GM23338 (cell line): ENCODE measurements at regions not wholly inside any gene's neighbourhood (a gene's known extent, or its start where the extent isn't known, plus 50 kb on each side); places are given as distances from the start of the nearest gene placed in this dataset.

Experiments
- ATAC-seq: fragments of 200-7000 bp; cut with Tn5 transposase; 3 replicates; pipeline ENCODE4 v1.9.1; 2020
- DNase-seq: peaks from one replicate; pipeline ENCODE4 v3.0.0-alpha.2; 2015; ENCODE audit warnings: low spot score
- H2AFZ ChIP-seq: fragments of 200-600 bp; sonication (generic); 2 replicates; pipeline ENCODE4 v1.8.0; 2016; ENCODE audit warnings: antibody characterized with exemption, mild to moderate bottlenecking, moderate library complexity
- H3F3A ChIP-seq: fragments of 200-600 bp; sonication (generic); replicated peaks from 2 replicates; pipeline ENCODE4 v1.8.0; 2017; ENCODE audit warnings: antibody characterized with exemption, mixed run types, low read depth
- H3K27ac ChIP-seq: fragments of 200-600 bp; sonication (generic); 2 replicates; pipeline ENCODE4 v1.6.1; 2016; ENCODE audit warnings: low read depth
- H3K27me3 ChIP-seq: fragments of 200-600 bp; sonication (generic); 2 replicates; pipeline ENCODE4 v1.8.0; 2016; ENCODE audit warnings: mild to moderate bottlenecking, mixed run types, moderate library complexity; ENCODE audit not compliant: insufficient read depth
- H3K36me3 ChIP-seq: fragments of 200-600 bp; sonication (generic); 2 replicates; pipeline ENCODE4 v1.8.0; 2016; ENCODE audit warnings: mild to moderate bottlenecking; ENCODE audit not compliant: insufficient read depth
- H3K4me1 ChIP-seq: fragments of 200-600 bp; sonication (generic); 2 replicates; pipeline ENCODE4 v1.8.0; 2016; ENCODE audit warnings: mild to moderate bottlenecking, moderate library complexity; ENCODE audit not compliant: insufficient read depth
- H3K4me2 ChIP-seq: fragments of 200-600 bp; sonication (generic); 2 replicates; pipeline ENCODE4 v1.7.1; 2017; ENCODE audit warnings: mixed run types
- H3K4me3 ChIP-seq: fragments of 200-600 bp; sonication (generic); 2 replicates; pipeline ENCODE4 v1.6.1; 2016; ENCODE audit warnings: mixed run types
- H3K79me2 ChIP-seq: fragments of 200-600 bp; sonication (generic); replicated peaks from 2 replicates; pipeline ENCODE4 v1.8.0; 2017; ENCODE audit warnings: mild to moderate bottlenecking; ENCODE audit not compliant: insufficient read depth
- H3K9me2 ChIP-seq: fragments of 200-600 bp; sonication (generic); 2 replicates; pipeline ENCODE4 v1.8.0; 2017; ENCODE audit not compliant: insufficient read depth
- H4K20me1 ChIP-seq: fragments of 200-600 bp; sonication (generic); replicated peaks from 2 replicates; pipeline ENCODE4 v1.8.0; 2017; ENCODE audit warnings: mild to moderate bottlenecking; ENCODE audit not compliant: insufficient read depth
- H3K27ac Mint-ChIP-seq: 2 replicates; pipeline ENCODE4 v1.8.0; 2020; ENCODE audit warnings: inconsistent platforms, mild to moderate bottlenecking, moderate library complexity, mixed read lengths
- H3K27me3 Mint-ChIP-seq: 3 replicates; pipeline ENCODE4 v1.8.0; 2022; ENCODE audit warnings: low read depth, mild to moderate bottlenecking, moderate library complexity, mixed read lengths, inconsistent platforms; ENCODE audit not compliant: insufficient read depth, poor library complexity
- H3K36me3 Mint-ChIP-seq: 3 replicates; pipeline ENCODE4 v1.8.0; 2021; ENCODE audit warnings: low read depth, mild to moderate bottlenecking, inconsistent platforms, moderate library complexity, mixed read lengths
- H3K4me1 Mint-ChIP-seq: 3 replicates; pipeline ENCODE4 v1.8.0; 2020; ENCODE audit warnings: mild to moderate bottlenecking, inconsistent platforms, mixed read lengths
- H3K4me3 Mint-ChIP-seq: 3 replicates; pipeline ENCODE4 v1.8.0; 2021; ENCODE audit warnings: moderate library complexity, mild to moderate bottlenecking, inconsistent platforms, mixed read lengths
- H3K9me3 Mint-ChIP-seq: 3 replicates; pipeline ENCODE4 v1.8.0; 2020; ENCODE audit warnings: moderate library complexity, mild to moderate bottlenecking, inconsistent platforms, mixed read lengths
- CREB1 ChIP-seq: fragments of 250-450 bp; sonication (Bioruptor Pico); IDR thresholded peaks from 2 replicates; pipeline ENCODE4 v1.5.0; 2020; ENCODE audit warnings: low read depth, mild to moderate bottlenecking, moderate library complexity
- EZH2 ChIP-seq: fragments of 200-600 bp; sonication (generic); IDR thresholded peaks from one replicate; pipeline ENCODE4 v1.8.0; 2017; ENCODE audit warnings: antibody characterized with exemption, mild to moderate bottlenecking, low read depth; ENCODE audit not compliant: unreplicated experiment
- EZH2phosphoT487 ChIP-seq: fragments of 200-600 bp; sonication (generic); IDR thresholded peaks from one replicate; pipeline ENCODE4 v1.8.1; 2018; ENCODE audit warnings: antibody characterized with exemption; ENCODE audit not compliant: unreplicated experiment
- JUNB ChIP-seq: IDR thresholded peaks from one replicate; pipeline ENCODE4 v1.6.1; 2016; ENCODE audit warnings: antibody characterized with exemption; ENCODE audit not compliant: unreplicated experiment
- STAT1 ChIP-seq: IDR thresholded peaks from one replicate; pipeline ENCODE4 v1.6.1; 2016; ENCODE audit warnings: antibody characterized with exemption; ENCODE audit not compliant: unreplicated experiment
- ZNF114 ChIP-seq: fragments of 250-450 bp; sonication (Bioruptor Pico); IDR thresholded peaks from 2 replicates; pipeline ENCODE4 v1.5.0; 2020; ENCODE audit warnings: mild to moderate bottlenecking, moderate library complexity
- ZNF331 ChIP-seq: fragments of 250-450 bp; sonication (Bioruptor Pico); IDR thresholded peaks from 2 replicates; pipeline ENCODE4 v1.5.0; 2020; ENCODE audit warnings: low read depth, mild to moderate bottlenecking, moderate library complexity
- ZNF462 ChIP-seq: fragments of 250-450 bp; sonication (Bioruptor Pico); IDR thresholded peaks from 2 replicates; pipeline ENCODE4 v1.5.0; 2020; ENCODE audit warnings: mild to moderate bottlenecking, moderate library complexity
- TF ChIP-seq, protein P1 (sequence below): IDR thresholded peaks from 2 replicates; pipeline ENCODE4 v1.6.1; 2016; ENCODE audit warnings: antibody characterized with exemption
- TF ChIP-seq, protein P2 (sequence below), 2 experiments: fragments of 200-600 bp in 1 of 2; sonication (generic) in 1 of 2; conservative IDR thresholded peaks; 2 replicates each; pipeline versions ENCODE4 v1.5.1 to v1.6.1; 2016 to 2017; ENCODE audit warnings: antibody characterized with exemption in 2 of 2, low read depth in 2 of 2, mild to moderate bottlenecking in 2 of 2, moderate library complexity in 1 of 2
- TF ChIP-seq, protein P3 (sequence below): IDR thresholded peaks from one replicate; pipeline ENCODE4 v1.6.1; 2018; ENCODE audit warnings: antibody characterized with exemption; ENCODE audit not compliant: unreplicated experiment

DNA sequence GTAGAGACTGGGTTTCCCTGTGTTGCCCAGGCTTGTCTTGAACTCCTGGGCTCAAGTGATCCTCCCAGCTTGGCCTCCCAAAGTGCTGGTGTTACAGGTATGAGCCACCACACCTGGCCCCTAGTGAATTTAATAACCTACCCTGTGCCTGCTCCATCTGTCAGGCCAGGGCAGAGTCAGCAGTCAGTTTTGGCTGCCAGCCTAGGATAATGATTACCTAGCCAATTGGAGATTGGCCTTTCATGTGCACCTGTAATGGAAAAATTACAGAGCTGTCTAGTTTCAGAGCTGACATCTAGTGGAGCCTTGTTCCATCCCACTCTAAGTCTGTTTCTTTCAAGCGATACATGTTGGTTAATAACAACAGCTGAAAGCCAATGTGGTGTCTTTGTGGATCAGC lies 92.0 kb downstream of the DIRAS3 start:
- no peak overlapping the region for H2AFZ ChIP-seq
- TF ChIP-seq CREB1 (CRISPR knock-in tag) (no peak), STAT1 (no peak), ZNF114 (CRISPR knock-in tag) (no peak), ZNF331 (CRISPR knock-in tag) (no peak), EZH2phosphoT487 (no peak), ZNF462 (no peak), JUNB (no peak), EZH2 (no peak)
- TF ChIP-seq, protein P1, sequence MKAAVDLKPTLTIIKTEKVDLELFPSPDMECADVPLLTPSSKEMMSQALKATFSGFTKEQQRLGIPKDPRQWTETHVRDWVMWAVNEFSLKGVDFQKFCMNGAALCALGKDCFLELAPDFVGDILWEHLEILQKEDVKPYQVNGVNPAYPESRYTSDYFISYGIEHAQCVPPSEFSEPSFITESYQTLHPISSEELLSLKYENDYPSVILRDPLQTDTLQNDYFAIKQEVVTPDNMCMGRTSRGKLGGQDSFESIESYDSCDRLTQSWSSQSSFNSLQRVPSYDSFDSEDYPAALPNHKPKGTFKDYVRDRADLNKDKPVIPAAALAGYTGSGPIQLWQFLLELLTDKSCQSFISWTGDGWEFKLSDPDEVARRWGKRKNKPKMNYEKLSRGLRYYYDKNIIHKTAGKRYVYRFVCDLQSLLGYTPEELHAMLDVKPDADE, result no peak
- TF ChIP-seq, protein P2, sequence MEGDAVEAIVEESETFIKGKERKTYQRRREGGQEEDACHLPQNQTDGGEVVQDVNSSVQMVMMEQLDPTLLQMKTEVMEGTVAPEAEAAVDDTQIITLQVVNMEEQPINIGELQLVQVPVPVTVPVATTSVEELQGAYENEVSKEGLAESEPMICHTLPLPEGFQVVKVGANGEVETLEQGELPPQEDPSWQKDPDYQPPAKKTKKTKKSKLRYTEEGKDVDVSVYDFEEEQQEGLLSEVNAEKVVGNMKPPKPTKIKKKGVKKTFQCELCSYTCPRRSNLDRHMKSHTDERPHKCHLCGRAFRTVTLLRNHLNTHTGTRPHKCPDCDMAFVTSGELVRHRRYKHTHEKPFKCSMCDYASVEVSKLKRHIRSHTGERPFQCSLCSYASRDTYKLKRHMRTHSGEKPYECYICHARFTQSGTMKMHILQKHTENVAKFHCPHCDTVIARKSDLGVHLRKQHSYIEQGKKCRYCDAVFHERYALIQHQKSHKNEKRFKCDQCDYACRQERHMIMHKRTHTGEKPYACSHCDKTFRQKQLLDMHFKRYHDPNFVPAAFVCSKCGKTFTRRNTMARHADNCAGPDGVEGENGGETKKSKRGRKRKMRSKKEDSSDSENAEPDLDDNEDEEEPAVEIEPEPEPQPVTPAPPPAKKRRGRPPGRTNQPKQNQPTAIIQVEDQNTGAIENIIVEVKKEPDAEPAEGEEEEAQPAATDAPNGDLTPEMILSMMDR (conservative IDR thresholded peaks at IDR 0.05; ENCODE audit: low read depth in 2 of 2), result no peak
- TF ChIP-seq, protein P3, sequence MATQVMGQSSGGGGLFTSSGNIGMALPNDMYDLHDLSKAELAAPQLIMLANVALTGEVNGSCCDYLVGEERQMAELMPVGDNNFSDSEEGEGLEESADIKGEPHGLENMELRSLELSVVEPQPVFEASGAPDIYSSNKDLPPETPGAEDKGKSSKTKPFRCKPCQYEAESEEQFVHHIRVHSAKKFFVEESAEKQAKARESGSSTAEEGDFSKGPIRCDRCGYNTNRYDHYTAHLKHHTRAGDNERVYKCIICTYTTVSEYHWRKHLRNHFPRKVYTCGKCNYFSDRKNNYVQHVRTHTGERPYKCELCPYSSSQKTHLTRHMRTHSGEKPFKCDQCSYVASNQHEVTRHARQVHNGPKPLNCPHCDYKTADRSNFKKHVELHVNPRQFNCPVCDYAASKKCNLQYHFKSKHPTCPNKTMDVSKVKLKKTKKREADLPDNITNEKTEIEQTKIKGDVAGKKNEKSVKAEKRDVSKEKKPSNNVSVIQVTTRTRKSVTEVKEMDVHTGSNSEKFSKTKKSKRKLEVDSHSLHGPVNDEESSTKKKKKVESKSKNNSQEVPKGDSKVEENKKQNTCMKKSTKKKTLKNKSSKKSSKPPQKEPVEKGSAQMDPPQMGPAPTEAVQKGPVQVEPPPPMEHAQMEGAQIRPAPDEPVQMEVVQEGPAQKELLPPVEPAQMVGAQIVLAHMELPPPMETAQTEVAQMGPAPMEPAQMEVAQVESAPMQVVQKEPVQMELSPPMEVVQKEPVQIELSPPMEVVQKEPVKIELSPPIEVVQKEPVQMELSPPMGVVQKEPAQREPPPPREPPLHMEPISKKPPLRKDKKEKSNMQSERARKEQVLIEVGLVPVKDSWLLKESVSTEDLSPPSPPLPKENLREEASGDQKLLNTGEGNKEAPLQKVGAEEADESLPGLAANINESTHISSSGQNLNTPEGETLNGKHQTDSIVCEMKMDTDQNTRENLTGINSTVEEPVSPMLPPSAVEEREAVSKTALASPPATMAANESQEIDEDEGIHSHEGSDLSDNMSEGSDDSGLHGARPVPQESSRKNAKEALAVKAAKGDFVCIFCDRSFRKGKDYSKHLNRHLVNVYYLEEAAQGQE, result no peak
- H3K27me3 ChIP-seq, result no peaks in the 10 kb centered on the region
- H3K36me3 ChIP-seq, result no peaks in the 10 kb centered on the region
- H3K4me1 Mint-ChIP-seq, result no peaks in the 10 kb centered on the region
- no peak overlapping the region for H3K27ac ChIP-seq
- H3K27me3 Mint-ChIP-seq, result peaks cover 1% of the 10 kb centered on the region
- H3K9me3 Mint-ChIP-seq, result peaks cover 13% of the 10 kb centered on the region
- no peak overlapping the region for H3K4me3 ChIP-seq
- H3K4me1 ChIP-seq, result no peaks in the 10 kb centered on the region
- no peaks in the 10 kb centered on the region for H3K9me2 ChIP-seq
- no peak for ATAC-seq
- H3K4me2 ChIP-seq, result no peak overlapping the region
- H3F3A ChIP-seq, result no peaks in the 10 kb centered on the region
- no peak for DNase-seq
- no peak overlapping the region for H3K4me3 Mint-ChIP-seq
- no peaks in the 10 kb centered on the region for H3K79me2 ChIP-seq
- no peak overlapping the region for H3K27ac Mint-ChIP-seq
- no peaks in the 10 kb centered on the region for H4K20me1 ChIP-seq
- H3K36me3 Mint-ChIP-seq, result 0 out of 3 replicates have a peak, but pooled peaks cover 12% of the 10 kb centered on the region
